ENCODE measurements at regions not wholly inside any gene's neighbourhood (a gene's known extent, or its start where the extent isn't known, plus 50 kb on each side); places are given as distances from the start of the nearest gene placed in this dataset.

DNA sequence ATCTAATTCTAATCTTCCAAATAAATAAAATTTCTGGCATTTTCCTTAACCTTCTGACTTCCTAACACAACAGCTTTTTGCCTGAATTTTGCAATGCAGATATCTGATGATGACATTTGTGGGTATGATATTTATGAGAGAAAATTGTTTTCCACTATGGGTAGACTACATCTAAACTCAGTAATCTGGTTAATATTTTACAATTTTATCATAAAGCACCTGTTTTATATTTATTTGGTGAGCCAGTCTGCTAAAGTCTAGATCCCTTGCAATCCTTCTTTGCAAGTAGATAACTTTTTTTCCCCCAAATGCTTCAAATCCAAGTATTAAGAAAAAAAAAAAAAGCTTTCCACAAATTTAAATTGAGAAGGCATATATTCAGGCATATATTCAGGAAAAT lies 246.2 kb upstream of the DAB2 start:
- H3K9me3 ChIP-seq (ENCODE audit: control insufficient read depth, low read length), result no peaks in the 10 kb centered on the region
- H3K27me3 ChIP-seq (ENCODE audit: control insufficient read depth, insufficient read depth, low read length), result no peaks in the 10 kb centered on the region
- H2AFZ ChIP-seq, result no peak overlapping the region
- no peak overlapping the region for H3K9ac ChIP-seq
- H3K36me3 ChIP-seq (ENCODE audit: control insufficient read depth, insufficient read depth, low read length), result no peaks in the 10 kb centered on the region
- TF ChIP-seq, protein P1, sequence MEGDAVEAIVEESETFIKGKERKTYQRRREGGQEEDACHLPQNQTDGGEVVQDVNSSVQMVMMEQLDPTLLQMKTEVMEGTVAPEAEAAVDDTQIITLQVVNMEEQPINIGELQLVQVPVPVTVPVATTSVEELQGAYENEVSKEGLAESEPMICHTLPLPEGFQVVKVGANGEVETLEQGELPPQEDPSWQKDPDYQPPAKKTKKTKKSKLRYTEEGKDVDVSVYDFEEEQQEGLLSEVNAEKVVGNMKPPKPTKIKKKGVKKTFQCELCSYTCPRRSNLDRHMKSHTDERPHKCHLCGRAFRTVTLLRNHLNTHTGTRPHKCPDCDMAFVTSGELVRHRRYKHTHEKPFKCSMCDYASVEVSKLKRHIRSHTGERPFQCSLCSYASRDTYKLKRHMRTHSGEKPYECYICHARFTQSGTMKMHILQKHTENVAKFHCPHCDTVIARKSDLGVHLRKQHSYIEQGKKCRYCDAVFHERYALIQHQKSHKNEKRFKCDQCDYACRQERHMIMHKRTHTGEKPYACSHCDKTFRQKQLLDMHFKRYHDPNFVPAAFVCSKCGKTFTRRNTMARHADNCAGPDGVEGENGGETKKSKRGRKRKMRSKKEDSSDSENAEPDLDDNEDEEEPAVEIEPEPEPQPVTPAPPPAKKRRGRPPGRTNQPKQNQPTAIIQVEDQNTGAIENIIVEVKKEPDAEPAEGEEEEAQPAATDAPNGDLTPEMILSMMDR (IDR thresholded peaks at IDR 0.05), result no peak
- no peaks in the 10 kb centered on the region for H3K4me1 ChIP-seq
- no peaks in the 10 kb centered on the region for H3K79me2 ChIP-seq
- no peak overlapping the region for H3K4me2 ChIP-seq (ENCODE audit: low read length)
- H3K4me3 ChIP-seq (ENCODE audit: low read depth, low read length), result no peak overlapping the region
- H3K27ac ChIP-seq, result no peak overlapping the region

DNA sequence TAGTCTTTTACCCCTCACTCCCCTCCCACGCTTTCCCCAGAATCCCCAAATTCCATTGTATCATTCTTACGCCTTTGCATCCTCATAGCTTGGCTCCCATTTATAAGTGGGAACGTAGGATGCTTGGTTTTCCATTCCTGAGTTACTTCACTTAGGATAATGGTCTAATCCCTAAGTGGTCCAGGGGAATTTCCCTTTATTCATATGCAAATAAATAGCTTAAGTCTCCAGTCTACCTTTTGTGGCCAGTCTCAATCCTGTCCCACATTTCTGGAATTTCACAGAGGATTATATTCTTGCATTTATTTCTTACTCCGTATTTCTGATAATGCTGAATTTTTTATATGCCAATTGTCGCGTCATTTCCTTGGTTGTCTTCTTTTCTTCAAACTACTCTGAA lies 245.6 kb upstream of the DAB2 start:
- no peaks in the 10 kb centered on the region for H3K9me3 ChIP-seq (ENCODE audit: control insufficient read depth, low read length)
- TF ChIP-seq, protein P1 (IDR thresholded peaks at IDR 0.05), result no peak
- no peak overlapping the region for H2AFZ ChIP-seq

DNA sequence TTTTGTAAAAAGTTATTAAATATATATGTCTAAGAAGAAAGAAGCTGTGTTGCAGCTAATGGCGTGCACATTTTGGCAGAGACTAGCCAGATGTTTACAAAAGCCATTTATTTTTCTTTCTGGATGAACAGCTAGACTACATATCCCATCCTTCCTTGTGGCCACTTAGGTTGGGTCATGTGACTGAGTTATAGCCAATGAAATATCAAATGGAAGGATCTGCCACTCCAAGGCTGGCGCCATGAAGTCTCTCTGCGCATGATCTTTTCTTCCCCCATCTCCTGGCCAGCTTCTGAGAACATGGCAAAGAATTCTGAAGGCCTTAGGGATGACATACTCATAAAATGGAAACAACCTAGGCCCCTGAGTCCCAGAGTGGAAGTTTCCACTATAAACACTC lies 244.2 kb upstream of the DAB2 start:
- Histone ChIP-seq H2AFZ (no peak overlapping the region), H3K79me2 (no peaks in the 10 kb centered on the region), H3K9ac (no peak overlapping the region), H3K4me3 (ENCODE audit: low read depth, low read length) (no peak overlapping the region), H3K4me2 (ENCODE audit: low read length) (no peak overlapping the region), H3K4me1 (no peaks in the 10 kb centered on the region), H3K9me3 (ENCODE audit: control insufficient read depth, low read length) (no peaks in the 10 kb centered on the region), H3K27ac (no peak overlapping the region), H3K36me3 (ENCODE audit: control insufficient read depth, insufficient read depth, low read length) (no peaks in the 10 kb centered on the region), H3K27me3 (ENCODE audit: control insufficient read depth, insufficient read depth, low read length) (no peaks in the 10 kb centered on the region)
- TF ChIP-seq, protein P1 (IDR thresholded peaks at IDR 0.05), result no peak

More for the DNA sequence above, 245.6 kb upstream of the DAB2 start:
- Histone ChIP-seq H3K27me3 (ENCODE audit: control insufficient read depth, insufficient read depth, low read length) (no peaks in the 10 kb centered on the region), H3K4me3 (ENCODE audit: low read depth, low read length) (no peak overlapping the region), H3K79me2 (no peaks in the 10 kb centered on the region), H3K36me3 (ENCODE audit: control insufficient read depth, insufficient read depth, low read length) (no peaks in the 10 kb centered on the region), H3K27ac (no peak overlapping the region), H3K9ac (no peak overlapping the region), H3K4me1 (no peaks in the 10 kb centered on the region), H3K4me2 (ENCODE audit: low read length) (no peak overlapping the region)

DNA sequence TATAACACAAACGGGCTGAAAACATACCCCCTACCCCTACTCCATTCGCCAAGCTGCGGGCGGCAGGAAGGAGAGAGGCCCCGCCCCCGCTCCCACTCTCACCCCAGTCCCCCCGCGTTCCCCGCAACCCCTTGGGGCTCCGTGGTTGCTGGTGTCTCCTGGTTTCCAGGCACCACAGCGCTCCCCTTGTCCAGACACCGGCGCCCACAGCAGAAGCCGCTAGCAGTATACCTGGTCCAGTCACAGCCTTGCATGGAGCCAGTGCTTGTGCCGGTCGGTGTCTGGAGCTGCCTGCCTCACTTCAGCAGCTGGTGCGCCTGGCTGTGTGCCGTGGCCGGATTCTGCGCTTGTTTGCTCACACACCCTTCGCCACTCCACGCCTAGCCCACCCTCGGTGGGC lies 240.5 kb upstream of the DAB2 start:
- H3K9ac ChIP-seq, result no peak overlapping the region
- no peak overlapping the region for H3K27ac ChIP-seq
- no peaks in the 10 kb centered on the region for H3K79me2 ChIP-seq
- no peaks in the 10 kb centered on the region for H3K4me1 ChIP-seq
- no peaks in the 10 kb centered on the region for H3K9me3 ChIP-seq (ENCODE audit: control insufficient read depth, low read length)
- H3K4me2 ChIP-seq (ENCODE audit: low read length), result no peak overlapping the region
- no peaks in the 10 kb centered on the region for H3K27me3 ChIP-seq (ENCODE audit: control insufficient read depth, insufficient read depth, low read length)
- H2AFZ ChIP-seq, result no peak overlapping the region
- no peaks in the 10 kb centered on the region for H3K36me3 ChIP-seq (ENCODE audit: control insufficient read depth, insufficient read depth, low read length)
- TF ChIP-seq, protein P1 (IDR thresholded peaks at IDR 0.05), result no peak
- no peak overlapping the region for H3K4me3 ChIP-seq (ENCODE audit: low read depth, low read length)

DNA sequence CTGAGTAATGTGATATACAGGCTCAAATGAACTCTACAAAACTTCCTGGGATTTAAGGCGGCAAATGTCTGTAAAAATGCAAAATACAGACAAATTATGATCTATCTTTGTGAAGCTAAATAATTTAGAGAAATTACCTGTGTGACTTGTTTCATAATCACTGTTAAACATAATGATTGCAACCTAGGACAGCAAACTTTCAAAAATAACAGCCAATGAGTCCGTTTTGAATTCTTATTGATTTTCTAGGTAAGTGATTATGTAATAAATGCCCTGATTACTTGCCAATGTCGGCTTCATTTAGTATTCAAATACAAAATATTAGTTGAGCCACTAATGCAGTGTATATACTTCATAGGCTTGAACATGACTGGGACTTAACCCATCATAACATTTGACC lies 238.2 kb upstream of the DAB2 start:
- Histone ChIP-seq H3K27ac (no peak overlapping the region), H3K4me3 (ENCODE audit: low read depth, low read length) (no peak overlapping the region), H3K4me2 (ENCODE audit: low read length) (no peak overlapping the region), H3K4me1 (no peaks in the 10 kb centered on the region), H3K36me3 (ENCODE audit: control insufficient read depth, insufficient read depth, low read length) (no peaks in the 10 kb centered on the region), H2AFZ (no peak overlapping the region), H3K79me2 (no peaks in the 10 kb centered on the region), H3K9ac (no peak overlapping the region), H3K27me3 (ENCODE audit: control insufficient read depth, insufficient read depth, low read length) (no peaks in the 10 kb centered on the region), H3K9me3 (ENCODE audit: control insufficient read depth, low read length) (no peaks in the 10 kb centered on the region)
- TF ChIP-seq, protein P1 (IDR thresholded peaks at IDR 0.05), result no peak
